HepG2 (cell line): ENCODE measurements at regions not wholly inside any gene's neighbourhood (a gene's known extent, or its start where the extent isn't known, plus 50 kb on each side); places are given as distances from the start of the nearest gene placed in this dataset.

Source experiments
- ATAC-seq: fragments of 200-7000 bp; cut with Tn5 transposase; 3 replicates; pipeline ENCODE4 v1.9.1; 2020; ENCODE audit warnings: mild to moderate bottlenecking, moderate library complexity
- BruUV-seq: library from RNA; stranded (reverse); fragments of 400-500 nt; replicated peaks from 2 replicates; lab custom pipeline; 2021; lab: Mats Ljungman, UMichigan
- CTCF ChIA-PET: fragments of 300-600 bp; formaldehyde crosslinking; extraction: SDS; loops from one replicate; lab custom pipeline; 2021; ENCODE audit warnings: low total read pairs, inconsistent platforms, low intra/inter-chr PET ratio; lab: Yijun Ruan, JAX
- POLR2A ChIA-PET: fragments of 350-600 bp; sonication (Branson Sonifier 250); formaldehyde crosslinking; loops from one replicate; lab custom pipeline; 2020; ENCODE audit warnings: antibody characterized with exemption, inconsistent platforms; lab: Yijun Ruan, JAX
- DNase-seq: peaks from one replicate; pipeline ENCODE4 v3.0.0-alpha.2; 2015; ENCODE audit warnings: low spot score
- FAIRE-seq: peaks from 3 replicates; lab custom pipeline; 2011; peaks lifted over from hg19 to GRCh38; lab: Jason Lieb, UNC
- H2AFZ ChIP-seq: one replicate; pipeline ENCODE4 v1.6.1; 2011; ENCODE audit warnings: low read length, inconsistent platforms
- H3K27ac ChIP-seq: fragments of 300-600 bp; 3 replicates; pipeline ENCODE4 v1.8.0; 2011; ENCODE audit warnings: mixed run types, mild to moderate bottlenecking, mixed read lengths, low read length, inconsistent platforms; ENCODE audit not compliant: insufficient read depth; ENCODE audit errors: extremely low read length
- H3K27me3 ChIP-seq, 2 experiments: fragments of 200-600 bp in 1 of 2; 2 replicates in 1 of 2; 3 replicates in 1 of 2; pipeline versions ENCODE4 v1.6.0 to v1.8.0; 2011; ENCODE audit warnings: low read length in 2 of 2, mild to moderate bottlenecking in 2 of 2, moderate library complexity in 2 of 2, inconsistent platforms in 1 of 2; ENCODE audit not compliant: insufficient read depth in 2 of 2, control insufficient read depth in 1 of 2
- H3K36me3 ChIP-seq, 2 experiments: fragments of 200-600 bp in 1 of 2; replicated peaks in 1 of 2; 2 replicates in 1 of 2; 3 replicates in 1 of 2; pipeline versions ENCODE4 v1.5.1 to v1.8.0; 2011; ENCODE audit warnings: low read length in 2 of 2, inconsistent platforms in 1 of 2; ENCODE audit not compliant: insufficient read depth in 2 of 2, control insufficient read depth in 1 of 2
- H3K4me1 ChIP-seq: 2 replicates; pipeline ENCODE4 v1.5.1; 2012; ENCODE audit warnings: low read length, inconsistent platforms; ENCODE audit not compliant: insufficient read depth
- H3K4me2 ChIP-seq: 2 replicates; pipeline ENCODE4 v1.6.0; 2011; ENCODE audit warnings: low read depth, low read length, inconsistent platforms
- H3K4me3 ChIP-seq, 3 experiments: fragments of 200-600 bp in 1 of 3; sonication (generic), shearing (Covaris generic) in 1 of 3; replicated peaks in 1 of 3; 2 replicates each; pipeline ENCODE4 v1.5.1; 2011 to 2016; ENCODE audit warnings: low read length in 3 of 3, inconsistent platforms in 2 of 3, low read depth in 2 of 3, mild to moderate bottlenecking in 2 of 3, control low read depth in 1 of 3, mixed read lengths in 1 of 3; ENCODE audit not compliant: insufficient read depth in 1 of 3
- H3K79me2 ChIP-seq: one replicate; pipeline ENCODE4 v1.6.1; 2011; ENCODE audit warnings: low read length, inconsistent platforms; ENCODE audit not compliant: insufficient read depth
- H3K9ac ChIP-seq: 2 replicates; pipeline ENCODE4 v1.6.0; 2011; ENCODE audit warnings: mild to moderate bottlenecking, low read depth, low read length, inconsistent platforms; ENCODE audit not compliant: insufficient read depth
- H3K9me3 ChIP-seq: 2 replicates; pipeline ENCODE4 v1.5.1; 2012; ENCODE audit warnings: mild to moderate bottlenecking, low read length
- H4K20me1 ChIP-seq: 2 replicates; pipeline ENCODE4 v1.6.0; 2011; ENCODE audit warnings: inconsistent platforms, mild to moderate bottlenecking, low read length, moderate library complexity; ENCODE audit not compliant: insufficient read depth
- FOXP1 ChIP-seq, 2 experiments: fragments of 450-650 bp in 1 of 2; IDR thresholded peaks; 2 replicates each; pipeline ENCODE4 v1.6.1; 2017 to 2018; ENCODE audit warnings: antibody characterized with exemption in 1 of 2
- GRHL1 ChIP-seq: sonication (generic); formaldehyde crosslinking; conservative IDR thresholded peaks from 2 replicates; pipeline ENCODE4 v1.8.0; 2022; ENCODE audit warnings: missing genetic modification reagents
- KDM6A ChIP-seq: IDR thresholded peaks from 2 replicates; pipeline ENCODE4 v1.6.1; 2016; ENCODE audit warnings: low read depth
- NCOA1 ChIP-seq: sonication (generic); formaldehyde crosslinking; IDR thresholded peaks from 2 replicates; pipeline ENCODE4 v1.9.0; 2021; ENCODE audit warnings: missing genetic modification reagents
- NFYB ChIP-seq: sonication (generic); formaldehyde crosslinking; IDR thresholded peaks from 2 replicates; pipeline ENCODE4 v1.4.0; 2020; ENCODE audit warnings: missing genetic modification reagents
- PRDM15 ChIP-seq: sonication (generic); formaldehyde crosslinking; IDR thresholded peaks from 2 replicates; pipeline ENCODE4 v1.4.0; 2020; ENCODE audit warnings: missing genetic modification reagents
- SRY ChIP-seq: sonication (generic); formaldehyde crosslinking; IDR thresholded peaks from 2 replicates; pipeline ENCODE4 v1.8.0; 2022; ENCODE audit warnings: mild to moderate bottlenecking, missing genetic modification reagents
- ZBTB21 ChIP-seq: sonication (generic); formaldehyde crosslinking; IDR thresholded peaks from 2 replicates; pipeline ENCODE4 v1.4.0; 2020; ENCODE audit warnings: missing genetic modification reagents
- ZNF484 ChIP-seq: sonication (generic); formaldehyde crosslinking; IDR thresholded peaks from 2 replicates; pipeline ENCODE4 v1.5.1; 2020; ENCODE audit warnings: mild to moderate bottlenecking, low read depth, missing genetic modification reagents, borderline replicate concordance
- ZNF543 ChIP-seq: sonication (generic); formaldehyde crosslinking; IDR thresholded peaks from 2 replicates; pipeline ENCODE4 v1.4.0; 2020; ENCODE audit warnings: mild to moderate bottlenecking, missing genetic modification reagents
- ZNF569 ChIP-seq: sonication (generic); formaldehyde crosslinking; IDR thresholded peaks from 2 replicates; pipeline ENCODE4 v1.5.0; 2020; ENCODE audit warnings: mild to moderate bottlenecking, missing genetic modification reagents, moderate library complexity, borderline replicate concordance
- ZNF589 ChIP-seq: sonication (generic); formaldehyde crosslinking; conservative IDR thresholded peaks from 2 replicates; pipeline ENCODE4 v1.8.0; 2022; ENCODE audit warnings: mild to moderate bottlenecking, moderate library complexity, missing genetic modification reagents
- ZNF761 ChIP-seq: sonication (generic); formaldehyde crosslinking; conservative IDR thresholded peaks from 2 replicates; pipeline ENCODE4 v1.4.0; 2020; ENCODE audit warnings: mild to moderate bottlenecking, missing genetic modification reagents
- ZNF776 ChIP-seq: sonication (generic); formaldehyde crosslinking; IDR thresholded peaks from 2 replicates; pipeline ENCODE4 v1.4.0; 2020; ENCODE audit warnings: mild to moderate bottlenecking, missing genetic modification reagents
- WGBS: methylation state at CpG from one replicate; pipeline ENCODE4 v1.1.6; 2017; ENCODE audit warnings: low lambda C conversion rate; 5-methylcytosine and 5-hydroxymethylcytosine counted together
- in situ Hi-C: cut with HindIII; loops from 2 replicates; pipeline ENCODE4 v1.10.0; 2017; ENCODE audit warnings: low pct_unique_long_range_greater_than_20kb; ENCODE audit not compliant: extremely low pct_ligation_motif_present
- intact Hi-C: fragments of 100-400 bp; cut with micrococcal nuclease; formaldehyde crosslinking; loops from one replicate; pipeline ENCODE4 v1.10.0; 2022; ENCODE audit not compliant: unreplicated experiment

- TF ChIP-seq PRDM15 (no peak), ZNF761 (CRISPR knock-in tag) (no peak), KDM6A (CRISPR knock-in tag) (no peak), ZBTB21 (no peak), ZNF484 (CRISPR knock-in tag) (no peak), ZNF776 (CRISPR knock-in tag) (no peak), NCOA1 (no peak), SRY (CRISPR knock-in tag) (no peak), ZNF569 (no peak), ZNF543 (CRISPR knock-in tag) (no peak)
These were observed 77.0 kb upstream of the CYP1B1 start (continued) for GRCh38 chr2:38152913-38153312.

- WGBS, result 30% methylated on average over 4 of the region's 4 CpGs
- Histone ChIP-seq H3K36me3 (no peaks in the 10 kb centered on the region), H3K9ac (no peak overlapping the region), H3K79me2 (no peaks in the 10 kb centered on the region), H2AFZ (no peak overlapping the region), H3K4me3 (no peak overlapping the region), H3K27ac (no peak overlapping the region), H3K4me2 (no peak overlapping the region), H3K27me3 (peaks cover 0 to 1% of the 10 kb centered on the region in 2 experiments; a peak in 1 of 5 replicates), H3K4me1 (peaks cover 10% of the 10 kb centered on the region; the same call in 1 of the 2 replicates), H4K20me1 (no peaks in the 10 kb centered on the region), H3K9me3 (no peaks in the 10 kb centered on the region)
- DNase-seq (no peak), ATAC-seq (no peak), FAIRE-seq (no peak)
- intact Hi-C loops (no loop called here), in situ Hi-C loops (no loop called here)
- ChIA-PET CTCF (no interaction called here), POLR2A (no interaction called here)
- BruUV-seq, result no TSS peak
- TF ChIP-seq ZNF589 (CRISPR knock-in tag) (no peak), GRHL1 (CRISPR knock-in tag) (no peak), NFYB (CRISPR knock-in tag) (no peak), FOXP1 (IDR thresholded peaks at IDR 0.05) (no peak), FOXP1 (CRISPR knock-in tag; IDR thresholded peaks at IDR 0.05) (no peak)
These were observed 76.1 kb upstream of the CYP1B1 start for GRCh38 chr2:38152035-38152434.
